ENCODE measurements at regions not wholly inside any gene's neighbourhood (a gene's known extent, or its start where the extent isn't known, plus 50 kb on each side); places are given as distances from the start of the nearest gene placed in this dataset.

DNA sequence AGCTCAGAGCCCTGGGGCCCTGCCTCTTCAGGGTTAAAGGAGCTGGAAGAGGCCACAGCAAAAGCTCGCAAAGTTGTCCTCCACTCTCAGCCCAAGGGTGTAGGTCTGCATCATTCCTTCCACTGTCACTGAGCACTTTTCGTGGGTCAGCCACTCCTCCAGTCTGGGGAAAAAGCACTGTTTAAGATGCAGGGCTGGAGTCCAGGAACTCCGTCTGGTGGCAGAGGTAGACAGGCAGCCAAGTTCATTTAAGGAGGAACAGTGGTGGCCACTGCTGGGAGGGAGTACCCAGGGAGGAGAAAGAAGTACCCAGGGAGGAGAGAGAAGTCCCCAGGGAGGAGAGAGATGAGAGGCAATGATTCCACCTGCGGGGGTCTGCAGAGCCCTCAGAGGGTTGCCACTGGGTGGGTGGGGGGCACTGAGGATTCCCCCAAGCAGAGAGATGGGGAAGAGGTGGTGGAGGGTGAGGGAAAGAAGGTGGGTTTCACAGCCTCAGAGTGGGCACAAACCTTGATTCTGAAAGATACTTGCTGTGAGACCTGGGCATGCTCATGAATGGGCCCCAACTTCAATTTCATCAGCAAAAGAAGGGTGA lies 70.0 kb upstream of the B3GAT1 start:
- DNase-seq (ENCODE audit: extremely low read depth in 1 of 4, low spot score in 3 of 4) (no peak), FAIRE-seq (no peak), ATAC-seq (no peak)
- no TSS peak for BruUV-seq (replicated peaks)
- H4K20me1 ChIP-seq (replicated peaks; ENCODE audit: control insufficient read depth, insufficient read depth, low read length): no peaks in the 10 kb centered on the region
- no peak overlapping the region for H3K27ac ChIP-seq (ENCODE audit: extremely low read depth, low read depth, low read length)
- H3K36me3 ChIP-seq (ENCODE audit: control insufficient read depth, insufficient read depth, low read length): no peaks in the 10 kb centered on the region
- TF ChIP-seq RBM15 (IDR thresholded peaks at IDR 0.05; ENCODE audit: insufficient read depth, low read length) (no peak), ZC3H11A (IDR thresholded peaks at IDR 0.05; ENCODE audit: low read depth, low read length) (no peak)
- TF ChIP-seq, protein P1, sequence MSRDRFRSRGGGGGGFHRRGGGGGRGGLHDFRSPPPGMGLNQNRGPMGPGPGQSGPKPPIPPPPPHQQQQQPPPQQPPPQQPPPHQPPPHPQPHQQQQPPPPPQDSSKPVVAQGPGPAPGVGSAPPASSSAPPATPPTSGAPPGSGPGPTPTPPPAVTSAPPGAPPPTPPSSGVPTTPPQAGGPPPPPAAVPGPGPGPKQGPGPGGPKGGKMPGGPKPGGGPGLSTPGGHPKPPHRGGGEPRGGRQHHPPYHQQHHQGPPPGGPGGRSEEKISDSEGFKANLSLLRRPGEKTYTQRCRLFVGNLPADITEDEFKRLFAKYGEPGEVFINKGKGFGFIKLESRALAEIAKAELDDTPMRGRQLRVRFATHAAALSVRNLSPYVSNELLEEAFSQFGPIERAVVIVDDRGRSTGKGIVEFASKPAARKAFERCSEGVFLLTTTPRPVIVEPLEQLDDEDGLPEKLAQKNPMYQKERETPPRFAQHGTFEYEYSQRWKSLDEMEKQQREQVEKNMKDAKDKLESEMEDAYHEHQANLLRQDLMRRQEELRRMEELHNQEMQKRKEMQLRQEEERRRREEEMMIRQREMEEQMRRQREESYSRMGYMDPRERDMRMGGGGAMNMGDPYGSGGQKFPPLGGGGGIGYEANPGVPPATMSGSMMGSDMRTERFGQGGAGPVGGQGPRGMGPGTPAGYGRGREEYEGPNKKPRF (IDR thresholded peaks at IDR 0.05; ENCODE audit: low read depth, low read length): no peak
- H3K9me1 ChIP-seq (ENCODE audit: control insufficient read depth, insufficient read depth, low read length): no peaks in the 10 kb centered on the region
- intact Hi-C loops (cut with micrococcal nuclease) (no loop called here), in situ Hi-C loops (cut with MboI) (no loop called here)
- H3K4me1 ChIP-seq (replicated peaks in 1 of 2; ENCODE audit: control insufficient read depth in 2 of 2, insufficient read depth in 2 of 2, low read length in 2 of 2): 0 out of 5 replicates have a peak, but pooled peaks cover 0 to 6% of the 10 kb centered on the region in 2 experiments
- no peaks in the 10 kb centered on the region for H3K9me3 ChIP-seq (replicated peaks; ENCODE audit: control insufficient read depth, insufficient read depth, low read depth, low read length)
- no peaks in the 10 kb centered on the region for H3K79me2 ChIP-seq (ENCODE audit: control insufficient read depth, insufficient read depth, low read length)
- ChIA-PET CTCF (ENCODE audit: low intra/inter-chr PET ratio) (no interaction called here), POLR2A (no interaction called here)
- WGBS (ENCODE audit: insufficient coverage, low coverage, missing lambda C conversion rate): 11% methylated on average over 3 of the region's 4 CpGs
- no peak overlapping the region for H3K4me3 ChIP-seq
- peaks cover 4 to 35% of the 10 kb centered on the region in 2 experiments; a peak in 2 of 5 replicates for H3K27me3 ChIP-seq (ENCODE audit: control insufficient read depth in 2 of 2, insufficient read depth in 2 of 2, low read length in 2 of 2)
- H3K4me2 ChIP-seq (ENCODE audit: insufficient read depth, low read length): no peak overlapping the region
- H2AFZ ChIP-seq (ENCODE audit: low read depth, low read length): no peak overlapping the region
- no peak overlapping the region; a peak in 1 of 4 replicates for H3K9ac ChIP-seq (ENCODE audit: insufficient read depth in 1 of 2, low read depth in 2 of 2, low read length in 2 of 2)
